ENCODE measurements at regions not wholly inside any gene's neighbourhood (a gene's known extent, or its start where the extent isn't known, plus 50 kb on each side); places are given as distances from the start of the nearest gene placed in this dataset.

- H3K36me3 Mint-ChIP-seq (ENCODE audit: low read depth) = no peaks in the 10 kb centered on the region
Measured at GRCh38 chr16:80327740-80328139, 213.1 kb upstream of the DYNLRB2 start.

GRCh38 chr16:80324371-80324770, 216.4 kb upstream of the DYNLRB2 start:
- no peaks in the 10 kb centered on the region for H3K36me3 Mint-ChIP-seq (ENCODE audit: low read depth)
- H3K27me3 Mint-ChIP-seq (ENCODE audit: low read depth) = peaks cover 28% of the 10 kb centered on the region
- no peaks in the 10 kb centered on the region for H3K4me1 Mint-ChIP-seq (ENCODE audit: low read depth)
- H3K27ac Mint-ChIP-seq (ENCODE audit: unreplicated experiment) = no peak overlapping the region
- no peak for DNase-seq (ENCODE audit: low spot score)
- no peaks in the 10 kb centered on the region for H3K9me3 Mint-ChIP-seq (ENCODE audit: low read depth)
- no peak overlapping the region for H3K4me3 Mint-ChIP-seq (ENCODE audit: unreplicated experiment)
- TF ChIP-seq CTCF (IDR thresholded peaks at IDR 0.05) = no peak

More at GRCh38 chr16:80327740-80328139, 213.1 kb upstream of the DYNLRB2 start:
- Mint-ChIP-seq H3K4me3 (ENCODE audit: unreplicated experiment) (no peak overlapping the region), H3K9me3 (ENCODE audit: low read depth) (no peaks in the 10 kb centered on the region), H3K27ac (ENCODE audit: unreplicated experiment) (no peak overlapping the region), H3K4me1 (ENCODE audit: low read depth) (no peaks in the 10 kb centered on the region), H3K27me3 (ENCODE audit: low read depth) (peaks cover 42% of the 10 kb centered on the region)
- no peak for DNase-seq (ENCODE audit: low spot score)
- no peak for TF ChIP-seq CTCF (IDR thresholded peaks at IDR 0.05)

- peaks cover 26% of the 10 kb centered on the region for H3K27me3 Mint-ChIP-seq (ENCODE audit: low read depth)
- no peaks in the 10 kb centered on the region for H3K36me3 Mint-ChIP-seq (ENCODE audit: low read depth)
- TF ChIP-seq CTCF (IDR thresholded peaks at IDR 0.05) = no peak
- no peak overlapping the region for H3K27ac Mint-ChIP-seq (ENCODE audit: unreplicated experiment)
- H3K9me3 Mint-ChIP-seq (ENCODE audit: low read depth) = no peaks in the 10 kb centered on the region
- DNase-seq (ENCODE audit: low spot score) = no peak
- H3K4me1 Mint-ChIP-seq (ENCODE audit: low read depth) = no peaks in the 10 kb centered on the region
- no peak overlapping the region for H3K4me3 Mint-ChIP-seq (ENCODE audit: unreplicated experiment)
Measured at GRCh38 chr16:80323808-80324195, 217.0 kb upstream of the DYNLRB2 start.

GRCh38 chr16:80323187-80323807, 217.5 kb upstream of the DYNLRB2 start:
- no peak for TF ChIP-seq CTCF (IDR thresholded peaks at IDR 0.05)
- no peak overlapping the region for H3K27ac Mint-ChIP-seq (ENCODE audit: unreplicated experiment)
- peaks cover 22% of the 10 kb centered on the region for H3K27me3 Mint-ChIP-seq (ENCODE audit: low read depth)
- no peaks in the 10 kb centered on the region for H3K4me1 Mint-ChIP-seq (ENCODE audit: low read depth)
- DNase-seq (ENCODE audit: low spot score) = no peak
- no peak overlapping the region for H3K4me3 Mint-ChIP-seq (ENCODE audit: unreplicated experiment)
- no peaks in the 10 kb centered on the region for H3K9me3 Mint-ChIP-seq (ENCODE audit: low read depth)
- H3K36me3 Mint-ChIP-seq (ENCODE audit: low read depth) = no peaks in the 10 kb centered on the region

GRCh38 chr16:80319181-80319580, 221.6 kb upstream of the DYNLRB2 start:
- Mint-ChIP-seq H3K4me3 (ENCODE audit: unreplicated experiment) (no peak overlapping the region), H3K9me3 (ENCODE audit: low read depth) (peaks cover 3% of the 10 kb centered on the region), H3K36me3 (ENCODE audit: low read depth) (no peaks in the 10 kb centered on the region), H3K4me1 (ENCODE audit: low read depth) (no peaks in the 10 kb centered on the region), H3K27me3 (ENCODE audit: low read depth) (peaks cover 8% of the 10 kb centered on the region), H3K27ac (ENCODE audit: unreplicated experiment) (no peak overlapping the region)
- no peak for DNase-seq (ENCODE audit: low spot score)
- TF ChIP-seq CTCF (IDR thresholded peaks at IDR 0.05) = no peak
